Activated T-cell treated with anti-CD3 and anti-CD28 coated beads, Interleukin-2, amount 50 U/mL, for 72 hours (primary cell): ENCODE measurements at regions not wholly inside any gene's neighbourhood (a gene's known extent, or its start where the extent isn't known, plus 50 kb on each side); places are given as distances from the start of the nearest gene placed in this dataset.

Experiments used
- ATAC-seq, 2 donors: fragments of 150-1000 bp; cut with Tn5 transposase; replicated peaks in 1 of 2; 2 replicates each; pipeline ENCODE4 v1.10.0; 2021; ENCODE audit warnings: moderate library complexity in 2 of 2, mild to moderate bottlenecking in 1 of 2
- DNase-seq, 2 donors: peaks; one replicate each; pipeline ENCODE4 v3.0.0; 2021 to 2022; ENCODE audit warnings: mixed read lengths in 1 of 2
- H3K27ac Mint-ChIP-seq: one replicate; pipeline ENCODE4 v1.8.0; 2022; ENCODE audit warnings: mild to moderate bottlenecking, moderate library complexity, mixed read lengths
- H3K27me3 Mint-ChIP-seq: one replicate; pipeline ENCODE4 v1.8.0; 2022; ENCODE audit warnings: low read depth, mixed read lengths
- H3K36me3 Mint-ChIP-seq, 2 donors: one replicate each; pipeline ENCODE4 v1.8.0; 2022; ENCODE audit warnings: mixed read lengths in 2 of 2, mild to moderate bottlenecking in 1 of 2; ENCODE audit not compliant: insufficient read depth in 2 of 2
- H3K4me1 Mint-ChIP-seq: one replicate; pipeline ENCODE4 v1.8.0; 2022; ENCODE audit warnings: low read depth, mixed read lengths
- H3K4me3 Mint-ChIP-seq, 2 donors: one replicate each; pipeline ENCODE4 v1.8.0; 2022; ENCODE audit warnings: mild to moderate bottlenecking in 2 of 2, mixed read lengths in 2 of 2, moderate library complexity in 2 of 2
- H3K9me3 Mint-ChIP-seq, 2 donors: one replicate each; pipeline ENCODE4 v1.8.0; 2022; ENCODE audit warnings: mixed read lengths in 2 of 2

GRCh38 chr2:153152036-153152435 lies 326.5 kb downstream of the RPRM start:
- Mint-ChIP-seq H3K9me3 (peaks cover 12% of the 10 kb centered on the region in 2 donors), H3K4me1 (no peaks in the 10 kb centered on the region), H3K36me3 (no peaks in the 10 kb centered on the region), H3K27me3 (no peaks in the 10 kb centered on the region), H3K27ac (no peak overlapping the region), H3K4me3 (no peak overlapping the region)
- DNase-seq (no peak), ATAC-seq (no peak)

GRCh38 chr2:153145470-153145978 lies 333.0 kb downstream of the RPRM start:
- H3K27ac Mint-ChIP-seq, result no peak overlapping the region
- no peak for ATAC-seq

GRCh38 chr2:153143540-153143939 lies 335.0 kb downstream of the RPRM start:
- DNase-seq, result no peak
- Mint-ChIP-seq H3K27ac (no peak overlapping the region), H3K4me1 (no peaks in the 10 kb centered on the region), H3K4me3 (no peak overlapping the region), H3K27me3 (no peaks in the 10 kb centered on the region), H3K9me3 (peaks cover 0 to 5% of the 10 kb centered on the region in 2 donors), H3K36me3 (no peaks in the 10 kb centered on the region)
- no peak for ATAC-seq

More at GRCh38 chr2:153145470-153145978, 333.0 kb downstream of the RPRM start:
- Mint-ChIP-seq H3K27me3 (no peaks in the 10 kb centered on the region), H3K4me3 (no peak overlapping the region), H3K4me1 (no peaks in the 10 kb centered on the region), H3K36me3 (no peaks in the 10 kb centered on the region), H3K9me3 (peaks cover 0 to 2% of the 10 kb centered on the region in 2 donors)
- DNase-seq, result no peak

- peaks cover 0 to 5% of the 10 kb centered on the region in 2 donors for H3K9me3 Mint-ChIP-seq
- ATAC-seq, result no peak
- DNase-seq, result no peak
- no peak overlapping the region for H3K27ac Mint-ChIP-seq
- H3K36me3 Mint-ChIP-seq, result no peaks in the 10 kb centered on the region
- no peaks in the 10 kb centered on the region for H3K4me1 Mint-ChIP-seq
- no peaks in the 10 kb centered on the region for H3K27me3 Mint-ChIP-seq
- no peak overlapping the region for H3K4me3 Mint-ChIP-seq
These were observed 338.1 kb downstream of the RPRM start for GRCh38 chr2:153140498-153140897.

GRCh38 chr2:153138651-153139375 lies 339.7 kb downstream of the RPRM start:
- H3K27me3 Mint-ChIP-seq, result no peaks in the 10 kb centered on the region
- no peak overlapping the region for H3K4me3 Mint-ChIP-seq
- no peak for DNase-seq
- no peak for ATAC-seq
- H3K27ac Mint-ChIP-seq, result no peak overlapping the region
- H3K4me1 Mint-ChIP-seq, result no peaks in the 10 kb centered on the region
- peaks cover 0 to 5% of the 10 kb centered on the region in 2 donors for H3K9me3 Mint-ChIP-seq
- H3K36me3 Mint-ChIP-seq, result no peaks in the 10 kb centered on the region

GRCh38 chr2:153136216-153136615 lies 342.3 kb downstream of the RPRM start:
- ATAC-seq, result no peak
- no peaks in the 10 kb centered on the region for H3K4me1 Mint-ChIP-seq
- DNase-seq, result no peak
- no peak overlapping the region for H3K4me3 Mint-ChIP-seq
- H3K27me3 Mint-ChIP-seq, result no peaks in the 10 kb centered on the region
- H3K36me3 Mint-ChIP-seq, result no peaks in the 10 kb centered on the region
- H3K9me3 Mint-ChIP-seq, result peaks cover 0 to 3% of the 10 kb centered on the region in 2 donors
- no peak overlapping the region for H3K27ac Mint-ChIP-seq

GRCh38 chr2:153134725-153135124 lies 343.8 kb downstream of the RPRM start:
- ATAC-seq, result no peak
- no peak overlapping the region for H3K4me3 Mint-ChIP-seq
- no peak for DNase-seq
- H3K9me3 Mint-ChIP-seq, result peaks cover 0 to 3% of the 10 kb centered on the region in 2 donors
- H3K27me3 Mint-ChIP-seq, result no peaks in the 10 kb centered on the region
- no peaks in the 10 kb centered on the region for H3K36me3 Mint-ChIP-seq
- no peak overlapping the region for H3K27ac Mint-ChIP-seq
- no peaks in the 10 kb centered on the region for H3K4me1 Mint-ChIP-seq

GRCh38 chr2:153133716-153134115 lies 344.8 kb downstream of the RPRM start:
- no peaks in the 10 kb centered on the region for H3K36me3 Mint-ChIP-seq
- ATAC-seq (no peak), DNase-seq (no peak)
- no peak overlapping the region for H3K27ac Mint-ChIP-seq
- H3K4me3 Mint-ChIP-seq, result no peak overlapping the region
- H3K4me1 Mint-ChIP-seq, result no peaks in the 10 kb centered on the region
- no peaks in the 10 kb centered on the region for H3K9me3 Mint-ChIP-seq
- no peaks in the 10 kb centered on the region for H3K27me3 Mint-ChIP-seq

GRCh38 chr2:153132418-153132817 lies 346.1 kb downstream of the RPRM start:
- H3K4me3 Mint-ChIP-seq, result no peak overlapping the region
- DNase-seq, result no peak
- H3K36me3 Mint-ChIP-seq, result peaks cover 0 to 1% of the 10 kb centered on the region in 2 donors
- ATAC-seq, result no peak
- H3K27ac Mint-ChIP-seq, result no peak overlapping the region
- no peaks in the 10 kb centered on the region for H3K27me3 Mint-ChIP-seq
- H3K4me1 Mint-ChIP-seq, result no peaks in the 10 kb centered on the region
- H3K9me3 Mint-ChIP-seq, result no peaks in the 10 kb centered on the region

- Mint-ChIP-seq H3K9me3 (peaks cover 0 to 1% of the 10 kb centered on the region in 2 donors), H3K27ac (no peak overlapping the region), H3K27me3 (no peaks in the 10 kb centered on the region), H3K36me3 (peaks cover 0 to 1% of the 10 kb centered on the region in 2 donors), H3K4me1 (no peaks in the 10 kb centered on the region), H3K4me3 (no peak overlapping the region)
- ATAC-seq (no peak), DNase-seq (no peak)
These were observed 363.4 kb downstream of the RPRM start for GRCh38 chr2:153115141-153115540.

GRCh38 chr2:153110486-153110885 lies 368.1 kb downstream of the RPRM start:
- Mint-ChIP-seq H3K36me3 (no peaks in the 10 kb centered on the region), H3K9me3 (no peaks in the 10 kb centered on the region), H3K27me3 (no peaks in the 10 kb centered on the region), H3K27ac (no peak overlapping the region), H3K4me3 (no peak overlapping the region), H3K4me1 (no peaks in the 10 kb centered on the region)
- ATAC-seq, result no peak
- DNase-seq, result no peak

GRCh38 chr2:153109793-153110192 lies 368.8 kb downstream of the RPRM start:
- no peak for DNase-seq
- no peaks in the 10 kb centered on the region for H3K9me3 Mint-ChIP-seq
- no peak overlapping the region for H3K4me3 Mint-ChIP-seq
- H3K36me3 Mint-ChIP-seq, result no peaks in the 10 kb centered on the region
- H3K27me3 Mint-ChIP-seq, result no peaks in the 10 kb centered on the region
- H3K4me1 Mint-ChIP-seq, result no peaks in the 10 kb centered on the region
- ATAC-seq, result no peak
- no peak overlapping the region for H3K27ac Mint-ChIP-seq

- peaks cover 0 to 3% of the 10 kb centered on the region in 2 donors for H3K9me3 Mint-ChIP-seq
- ATAC-seq (no peak), DNase-seq (no peak)
- peaks cover 7% of the 10 kb centered on the region for H3K27me3 Mint-ChIP-seq
- peak overlapping the region; percentile 82 for H3K27ac Mint-ChIP-seq
- no peaks in the 10 kb centered on the region for H3K4me1 Mint-ChIP-seq
- H3K4me3 Mint-ChIP-seq, result peak overlapping the region in 1 of 2 donors; percentile 73
- H3K36me3 Mint-ChIP-seq, result no peaks in the 10 kb centered on the region
These were observed 371.6 kb downstream of the RPRM start for GRCh38 chr2:153106802-153107477.
